NCI-H128 (cell line): ENCODE measurements at regions not wholly inside any gene's neighbourhood (a gene's known extent, or its start where the extent isn't known, plus 50 kb on each side); places are given as distances from the start of the nearest gene placed in this dataset.
A peak's percentile ranks its signal among the peaks of the same experiment; 100 is the strongest.
"Not testable (repeated sequence)": the region's sequence is repeated elsewhere in the genome, so short reads cannot be mapped to it uniquely, and the experiment has no call there.

ENCODE experiments used
- DNase-seq: peaks from one replicate; lab custom pipeline; 2025; ENCODE audit not compliant: unreplicated experiment; lab: John Stamatoyannopoulos, UW

DNA sequence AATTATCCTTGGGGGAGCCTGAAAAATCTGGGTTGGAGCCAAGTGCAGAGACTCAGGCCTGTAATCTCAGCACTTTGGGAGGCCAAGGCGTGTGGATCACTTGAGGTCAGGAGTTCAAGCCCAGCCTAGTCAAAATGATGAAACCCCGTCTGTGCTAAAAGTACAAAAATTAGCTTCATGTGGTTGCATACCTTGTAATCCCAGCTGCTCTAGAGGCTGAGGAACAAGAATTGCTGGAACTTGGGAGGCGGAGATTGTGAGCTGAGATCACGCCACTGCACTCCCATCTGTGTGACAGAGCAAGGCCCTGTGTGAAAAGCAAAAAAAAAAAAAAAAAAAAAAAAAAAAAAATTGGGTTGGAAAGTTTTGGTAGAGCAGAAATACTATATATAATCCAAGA lies 1563.6 kb upstream of the PRMT6 start:
- no peak for DNase-seq

DNA sequence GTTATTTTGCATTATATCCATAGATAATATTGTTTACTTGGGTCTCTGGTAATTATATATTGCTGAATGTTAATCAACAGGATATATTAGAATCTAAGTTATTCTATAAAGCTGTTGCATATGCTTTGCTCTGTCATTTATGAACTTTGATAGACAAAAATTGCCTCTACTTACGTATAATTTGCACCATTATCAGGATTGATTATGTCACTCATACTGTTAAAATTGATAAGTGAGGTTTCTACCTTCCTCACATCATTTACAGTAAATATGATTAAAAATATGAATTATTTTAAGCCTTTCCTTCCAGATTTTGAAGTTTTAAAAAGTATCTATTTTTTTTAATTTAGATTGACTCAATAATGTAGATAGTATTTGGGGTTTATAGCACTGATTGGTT lies 1540.4 kb upstream of the PRMT6 start:
- no peak for DNase-seq

DNA sequence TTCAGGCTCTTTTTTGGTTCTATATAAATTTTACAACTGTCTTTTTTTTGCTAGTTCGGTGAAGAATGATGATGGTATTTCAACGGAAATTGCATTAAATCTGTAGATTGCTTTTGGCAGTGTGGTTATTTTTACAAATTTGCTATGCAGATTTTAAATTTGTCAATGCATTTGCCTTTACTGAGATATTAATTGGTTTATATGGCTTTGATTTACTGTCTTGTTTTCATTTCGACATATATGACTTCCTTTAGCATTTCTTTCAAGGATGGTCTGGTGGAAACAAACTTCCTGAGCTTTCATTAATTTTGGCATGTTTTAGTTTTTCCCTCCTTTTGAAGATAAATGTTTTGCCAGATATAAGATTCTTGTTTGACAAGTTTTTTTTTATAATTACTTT lies 1522.5 kb upstream of the PRMT6 start:
- no peak for DNase-seq

DNA sequence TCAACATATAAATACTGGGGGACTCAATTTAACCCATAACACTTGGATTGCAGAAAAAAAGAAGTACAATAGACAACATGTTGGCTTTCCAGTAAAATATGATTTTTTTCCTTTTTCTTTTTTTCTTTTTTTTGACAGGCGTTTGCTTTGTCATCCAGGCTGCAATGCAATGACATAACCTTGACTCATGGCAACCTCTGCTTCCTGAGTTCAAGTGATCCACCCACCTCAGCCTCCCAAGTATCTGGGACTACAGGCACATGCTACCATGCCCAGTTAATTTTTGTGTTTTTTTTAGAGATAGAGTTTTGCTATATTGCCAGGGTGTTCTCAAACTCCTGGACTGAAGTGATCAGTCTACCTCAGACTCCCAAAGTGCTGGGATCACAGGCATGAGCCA lies 1512.0 kb upstream of the PRMT6 start:
- no peak for DNase-seq

DNA sequence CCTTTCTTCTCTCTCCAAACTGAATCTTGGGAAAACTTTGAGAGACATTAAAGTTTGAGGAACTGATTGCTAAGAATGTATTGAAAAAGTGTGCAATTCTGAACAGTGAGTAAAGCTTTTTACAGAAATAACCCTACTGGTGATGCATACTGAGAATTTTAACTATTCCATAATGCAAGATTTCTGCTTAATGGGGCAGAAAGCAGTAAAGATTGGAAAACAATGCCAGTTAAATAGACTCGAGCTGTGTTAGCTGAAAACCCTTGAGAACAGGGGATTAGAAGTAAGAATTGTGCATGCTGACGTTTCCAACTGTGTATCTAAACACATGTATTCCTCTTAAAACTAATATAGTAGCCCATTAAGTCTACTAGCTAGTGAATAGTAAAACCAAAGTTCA lies 1500.2 kb upstream of the PRMT6 start:
- no peak for DNase-seq

DNA sequence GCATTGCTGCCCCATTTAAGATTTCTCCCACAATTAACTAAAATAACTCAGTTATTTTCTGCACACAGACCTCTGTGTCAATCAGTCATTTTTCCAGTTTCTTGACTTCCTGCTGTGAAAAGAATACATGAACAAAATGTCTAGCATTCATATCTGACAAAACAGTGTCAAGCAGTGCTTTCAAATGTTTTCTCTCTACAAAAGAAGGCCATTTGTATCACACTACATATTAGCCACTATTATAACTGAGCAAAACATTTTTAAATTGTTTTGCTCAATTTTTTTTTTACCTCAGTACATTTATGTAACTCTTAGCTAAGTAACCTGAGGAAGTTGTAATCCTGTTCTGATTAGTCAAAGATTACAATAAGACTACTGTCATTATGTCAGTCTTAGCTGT lies 1498.5 kb upstream of the PRMT6 start:
- no peak for DNase-seq

DNA sequence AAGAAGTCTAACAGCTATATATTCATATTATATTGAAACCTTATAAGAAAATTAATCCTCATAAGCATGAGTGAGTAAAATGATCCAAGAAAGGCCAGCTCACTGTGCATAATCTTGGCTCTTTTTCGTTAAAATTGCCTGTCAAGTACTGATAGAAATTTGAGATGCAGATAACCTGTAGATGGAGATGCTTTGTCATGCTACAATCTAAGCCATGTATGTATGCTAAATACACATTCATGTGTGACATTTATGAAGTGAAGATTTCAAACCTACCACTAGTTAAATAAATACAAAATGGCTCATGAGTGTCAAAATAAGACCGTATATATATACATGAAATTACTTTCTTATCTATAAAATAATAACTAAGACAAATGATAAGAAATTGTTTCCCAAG lies 1491.5 kb upstream of the PRMT6 start:
- DNase-seq = no peak

DNA sequence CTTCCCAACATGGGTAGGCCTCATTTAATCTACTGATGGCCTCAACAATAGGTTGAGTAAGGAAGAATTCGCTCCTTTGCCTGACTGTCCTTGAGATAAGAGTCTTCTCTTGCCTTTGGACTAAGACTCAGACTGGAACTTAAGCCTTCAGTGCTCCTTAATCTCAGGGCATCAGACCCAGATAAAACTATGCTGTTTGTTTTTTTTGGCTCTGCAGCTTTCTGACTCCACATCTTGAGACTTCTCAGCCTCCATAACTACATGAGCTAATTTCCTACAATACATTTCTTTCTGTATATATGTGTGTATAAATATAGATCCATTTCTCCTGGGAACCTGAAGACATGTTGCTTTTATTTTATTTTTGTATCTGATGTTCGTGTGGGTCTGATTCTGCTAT lies 1470.7 kb upstream of the PRMT6 start:
- DNase-seq = no peak

DNA sequence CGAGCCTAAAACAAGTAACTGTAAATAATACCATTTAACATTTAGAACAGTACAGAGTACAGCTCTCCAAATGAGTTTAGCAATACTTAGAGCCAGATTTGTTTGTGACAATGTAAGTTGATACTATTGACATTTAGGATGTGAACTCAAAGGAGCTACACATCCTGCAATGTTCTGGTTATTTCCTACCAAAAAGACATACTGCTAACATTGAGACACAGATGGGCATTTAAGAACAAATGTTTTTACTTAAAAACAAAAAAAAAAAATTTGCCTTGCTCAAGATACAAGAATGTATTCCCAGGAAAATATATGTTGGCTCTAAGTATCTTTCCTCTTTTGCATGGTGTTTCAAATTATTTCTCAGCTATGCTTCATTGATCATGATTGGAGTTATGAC lies 1464.8 kb upstream of the PRMT6 start:
- DNase-seq = peak; percentile 10

DNA sequence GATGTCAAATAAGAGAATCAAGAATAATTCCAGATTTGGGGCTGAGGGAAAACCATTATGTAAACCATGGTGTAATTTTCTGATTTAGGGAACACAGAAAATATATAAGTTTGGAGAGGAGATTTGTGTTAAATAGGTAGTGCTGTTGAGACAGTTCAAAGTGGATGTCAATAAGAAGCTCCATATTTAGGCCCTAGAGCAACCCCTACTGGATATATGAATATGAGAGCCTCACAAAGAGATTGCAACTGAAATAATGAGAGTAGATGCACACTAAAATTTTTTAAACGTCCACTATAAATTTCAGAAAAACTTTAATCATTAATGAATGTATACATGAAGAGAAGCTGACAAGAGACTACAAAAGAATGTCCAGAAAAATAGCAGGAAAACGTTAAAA lies 1447.8 kb upstream of the PRMT6 start:
- DNase-seq = no peak

DNA sequence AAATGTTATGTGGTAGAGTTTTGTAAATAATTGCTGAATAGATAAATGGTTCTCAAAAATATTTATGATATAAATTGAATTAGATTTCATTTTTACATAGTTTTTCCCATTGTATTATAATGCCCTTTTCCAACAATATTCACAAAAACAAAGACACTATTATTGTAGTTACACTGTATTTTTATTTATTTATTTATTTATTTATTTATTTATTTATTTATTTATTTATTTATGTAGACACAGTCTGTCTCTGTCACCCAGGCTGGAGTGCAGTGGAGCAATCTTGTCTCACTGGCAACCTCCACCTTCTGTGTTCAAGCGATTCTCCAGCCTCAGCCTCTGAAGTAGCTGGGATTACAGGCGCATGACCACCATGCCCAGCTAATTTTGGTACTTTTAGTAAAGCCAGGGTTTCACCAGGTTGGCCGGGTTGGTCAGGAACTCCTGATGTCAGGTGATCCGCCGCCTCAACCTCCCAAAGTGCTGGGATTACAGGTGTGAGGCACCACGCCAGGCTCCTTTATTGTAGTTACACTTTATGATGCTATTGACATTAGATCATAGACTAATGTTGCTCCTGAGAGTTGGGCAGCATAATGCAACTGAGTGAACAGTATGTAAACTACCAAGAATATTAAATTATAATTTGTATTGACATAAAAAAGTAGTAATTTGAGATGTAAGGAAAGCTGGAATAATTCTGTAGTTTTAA lies 1430.0 kb upstream of the PRMT6 start:
- DNase-seq = no peak

DNA sequence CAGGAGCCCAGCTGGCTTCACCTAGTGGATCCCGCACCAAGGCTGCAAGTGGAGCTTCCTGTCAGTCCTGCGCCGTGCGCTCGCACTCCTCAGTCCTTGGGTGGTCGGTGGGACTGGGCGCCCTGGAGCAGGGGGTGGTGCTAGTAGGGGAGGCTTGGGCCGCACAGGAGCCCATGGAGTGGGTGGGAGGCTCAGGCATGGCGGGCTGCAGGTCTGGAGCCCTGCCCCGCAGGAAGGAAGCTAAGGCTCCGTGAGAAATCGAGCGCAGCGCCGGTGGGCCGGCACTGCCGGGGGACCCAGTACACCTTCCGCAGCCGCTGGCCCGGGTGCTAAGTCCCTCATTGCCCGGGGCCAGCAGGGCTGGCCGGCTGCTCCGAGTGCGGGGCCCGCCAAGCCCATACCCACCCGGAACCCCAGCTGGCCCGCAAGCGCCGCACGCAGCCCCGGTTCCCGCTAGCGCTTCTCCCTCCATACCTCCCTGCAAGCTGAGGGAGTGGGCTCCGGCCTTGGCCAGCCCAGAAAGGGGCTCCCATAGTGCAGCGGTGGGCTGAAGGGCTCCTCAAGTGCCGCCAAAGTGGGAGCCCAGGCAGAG lies 1425.2 kb upstream of the PRMT6 start:
- DNase-seq = not testable (repeated sequence)

DNA sequence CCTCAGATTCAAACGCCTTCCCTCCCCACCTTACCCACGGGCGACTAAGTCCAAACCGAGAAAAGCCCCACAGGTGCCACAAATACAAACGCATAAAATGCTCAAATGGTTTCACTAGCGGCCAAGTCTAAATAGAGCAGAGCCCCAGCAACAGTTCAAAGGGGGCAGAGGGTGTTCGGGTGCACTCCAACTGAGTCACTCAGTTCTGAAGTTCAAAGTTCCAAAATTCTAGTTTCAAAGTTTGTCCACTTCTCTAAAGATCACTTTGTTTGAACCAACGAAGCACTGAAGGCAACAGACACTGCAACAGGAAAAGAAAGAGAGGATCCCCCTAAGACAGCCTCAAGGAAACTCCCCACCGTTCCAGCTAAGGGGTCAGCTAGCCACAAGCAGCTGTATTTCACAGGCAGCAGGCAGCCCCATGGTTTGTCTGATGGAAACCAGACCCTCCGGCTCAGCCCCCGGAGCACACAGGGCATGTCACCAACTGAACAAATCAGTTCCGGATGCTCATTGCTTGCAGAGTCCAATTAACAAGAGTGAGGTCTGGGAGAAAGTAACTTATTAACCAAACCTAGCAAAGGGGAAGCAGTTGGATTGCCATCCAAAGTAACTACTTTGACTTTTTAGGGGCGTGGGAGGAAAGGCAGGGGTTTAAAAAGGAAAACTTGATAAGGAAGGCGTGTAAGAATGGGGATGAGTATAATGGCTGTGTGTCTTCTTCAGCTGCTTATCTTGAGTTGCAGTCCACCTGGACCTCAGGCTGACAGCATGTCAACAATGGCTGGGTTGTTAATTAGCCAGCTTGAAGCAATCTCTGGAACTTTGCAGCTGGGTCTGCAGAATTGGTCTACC lies 1423.9 kb upstream of the PRMT6 start:
- DNase-seq = no peak

DNA sequence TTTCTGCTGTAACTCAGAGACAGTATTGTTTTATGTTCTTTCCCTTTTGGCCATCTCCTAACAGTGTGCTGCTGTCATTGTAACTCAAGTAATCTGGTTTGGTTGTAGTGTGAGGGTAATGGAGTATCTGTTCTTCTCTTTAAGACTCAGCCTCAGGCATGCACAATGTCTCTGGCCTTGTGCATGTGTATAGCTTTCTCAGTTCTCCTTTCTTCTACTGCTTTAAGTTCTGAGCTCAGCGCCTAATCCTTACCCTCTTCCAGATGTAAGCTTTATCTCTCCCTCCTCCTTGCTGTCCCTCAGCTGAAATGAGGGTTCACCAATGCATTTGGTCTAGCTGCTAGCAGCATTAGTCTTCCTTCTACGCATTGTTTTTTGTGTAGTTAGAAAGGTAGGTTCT lies 1420.4 kb upstream of the PRMT6 start:
- no peak for DNase-seq

DNA sequence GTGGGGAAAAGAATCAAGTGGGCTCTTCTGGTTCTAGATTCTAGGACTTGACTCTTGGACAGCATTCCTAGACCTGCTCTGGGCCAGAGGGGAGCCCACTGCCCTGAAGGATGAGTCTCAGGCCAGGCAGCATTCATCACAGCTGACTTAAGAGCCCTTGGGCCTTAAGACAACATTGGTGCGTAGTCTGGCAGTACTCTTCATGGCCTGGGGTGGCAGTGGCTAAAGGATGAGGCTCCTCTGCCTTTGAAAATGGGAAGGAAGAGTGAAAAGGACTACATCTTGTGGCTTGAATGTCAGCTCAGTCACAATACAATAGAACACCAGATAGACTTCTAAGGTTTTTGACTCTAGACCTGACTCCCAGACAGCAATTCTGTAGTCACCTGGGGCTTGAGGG lies 1415.1 kb upstream of the PRMT6 start:
- DNase-seq = no peak

DNA sequence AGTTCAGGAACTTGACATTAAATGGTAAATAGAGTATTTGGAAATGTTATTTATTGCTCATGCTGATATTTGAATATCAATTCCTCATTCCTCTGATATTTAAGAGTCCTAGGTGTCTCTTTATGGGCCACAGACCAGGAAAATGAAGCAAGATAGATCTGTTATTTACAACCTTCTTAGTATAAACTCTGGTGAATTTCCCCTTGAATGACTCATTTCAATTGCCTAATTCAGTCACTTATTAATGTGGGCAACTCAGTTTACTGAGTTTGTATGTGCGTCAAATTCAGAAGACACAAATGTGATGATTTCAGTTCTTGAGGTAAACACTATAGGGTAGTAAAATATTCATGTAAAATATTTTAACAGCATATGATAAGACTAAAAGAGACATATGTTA lies 1404.4 kb upstream of the PRMT6 start:
- DNase-seq = no peak

DNA sequence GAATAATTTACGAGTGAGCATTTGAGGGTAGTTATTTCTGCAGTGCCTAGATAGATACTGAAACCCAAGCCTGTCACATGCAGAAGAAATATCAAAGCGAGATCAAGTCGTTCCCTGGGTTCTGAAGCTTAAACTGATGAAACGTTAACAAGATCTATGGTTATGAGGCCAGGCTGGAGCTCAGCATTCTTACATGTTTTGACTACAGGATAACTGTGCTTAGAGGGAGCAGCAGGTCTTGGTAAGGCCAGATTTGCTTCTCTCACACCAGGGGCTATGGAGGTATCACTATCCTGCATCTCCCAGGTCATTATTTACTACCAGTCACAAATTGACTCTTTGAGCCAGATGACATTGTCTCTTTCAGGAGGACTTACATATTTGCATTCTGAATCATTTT lies 1401.4 kb upstream of the PRMT6 start:
- DNase-seq = no peak

DNA sequence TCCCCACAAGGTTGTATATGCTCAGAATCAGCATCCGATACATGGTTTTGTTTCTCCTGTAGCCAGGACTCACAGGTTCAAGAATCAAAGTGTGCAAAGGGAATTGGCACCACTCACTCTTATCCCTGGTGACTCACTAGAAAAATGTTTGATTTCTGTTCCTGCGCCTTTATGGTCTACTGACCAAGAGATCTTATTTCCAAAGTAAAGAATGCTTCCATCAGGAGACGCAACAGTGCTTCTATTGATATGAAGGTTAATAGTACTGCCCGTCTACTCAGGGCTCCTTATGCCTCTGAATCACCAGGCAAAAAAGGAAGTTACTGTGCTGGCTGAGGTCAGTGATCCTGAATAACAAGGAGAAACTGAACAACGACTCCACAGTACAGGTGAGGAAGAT lies 1392.0 kb upstream of the PRMT6 start:
- DNase-seq = no peak

DNA sequence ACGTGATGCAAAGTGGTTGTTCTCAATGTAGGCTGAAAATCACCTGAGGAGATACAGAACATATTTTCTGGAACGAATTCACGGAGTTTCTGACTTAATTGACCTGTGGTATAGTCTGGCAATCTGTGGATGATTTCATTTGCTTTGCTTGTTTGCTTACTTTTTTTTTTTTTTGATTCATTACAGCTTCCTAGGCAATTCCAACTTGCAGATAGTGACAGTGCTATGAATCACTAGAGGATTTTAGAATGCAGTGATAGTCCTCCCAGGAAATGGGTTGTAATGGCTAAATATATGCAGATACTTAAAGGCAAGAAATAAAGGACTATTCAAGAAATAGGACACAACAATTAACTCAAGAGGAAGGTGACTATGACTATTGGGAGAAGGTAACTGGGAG lies 1378.1 kb upstream of the PRMT6 start:
- no peak for DNase-seq

DNA sequence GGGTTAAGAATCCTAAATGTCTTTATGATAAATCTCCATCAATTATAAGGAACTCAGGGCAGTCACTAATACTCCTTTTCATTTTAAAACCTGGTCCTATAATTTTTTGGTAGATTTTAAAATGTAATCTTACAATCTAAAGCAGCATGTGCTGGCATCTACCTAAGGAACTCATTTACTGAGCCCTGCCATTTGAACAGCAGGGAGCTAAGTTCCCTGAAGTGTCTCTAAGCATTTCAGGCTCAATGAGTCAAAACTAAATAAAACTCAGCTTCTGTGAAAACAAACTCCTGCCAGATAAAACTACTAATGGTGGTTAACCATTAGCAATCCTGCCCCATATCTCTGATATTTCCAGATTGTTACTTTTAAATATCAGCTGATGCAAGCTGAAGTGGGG lies 1371.8 kb upstream of the PRMT6 start:
- no peak for DNase-seq

DNA sequence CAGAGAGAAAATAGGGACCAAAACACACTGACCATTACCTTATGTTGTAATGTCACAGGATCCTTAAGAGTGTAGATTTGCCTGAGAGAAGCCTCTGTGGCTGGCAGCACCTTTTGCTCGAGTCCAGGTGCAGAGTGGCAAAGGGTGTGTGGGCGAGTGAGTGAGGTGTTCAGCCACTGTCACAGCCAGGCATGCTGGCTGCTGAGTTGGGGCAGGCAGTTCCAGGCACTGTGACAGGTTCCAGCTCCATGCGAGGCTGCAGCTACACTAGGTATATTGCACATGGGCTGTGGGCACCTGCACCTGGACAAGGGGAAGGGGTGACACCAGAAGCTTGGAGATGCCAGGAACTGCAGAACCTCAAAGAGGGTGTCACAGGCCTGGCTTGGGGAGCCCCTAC lies 1370.4 kb upstream of the PRMT6 start:
- no peak for DNase-seq
